Right lobe of liver (tissue), 6 donors: ENCODE measurements at regions not wholly inside any gene's neighbourhood (a gene's known extent, or its start where the extent isn't known, plus 50 kb on each side); places are given as distances from the start of the nearest gene placed in this dataset.

ENCODE experiments used
- ATAC-seq, 4 donors: fragments of 200-7000 bp; cut with Tn5 transposase; one replicate each; pipeline ENCODE4 v1.9.1; 2020; ENCODE audit warnings: mild to moderate bottlenecking in 4 of 4, moderate library complexity in 4 of 4
- DNase-seq, 3 donors: peaks; one replicate each; pipeline ENCODE4 v3.0.0-alpha.2; 2020
- H3K27ac ChIP-seq, 3 donors: fragments of 200-600 bp; one replicate each; pipeline ENCODE4 v1.8.0; 2022
- H3K27me3 ChIP-seq, 2 donors: fragments of 200-600 bp; one replicate each; pipeline ENCODE4 v1.8.0; 2022
- H3K36me3 ChIP-seq, 4 donors: fragments of 200-600 bp; sonication (generic) in 1 of 4; one replicate each; pipeline versions ENCODE4 v1.5.1 to v1.8.0; 2017 to 2022; ENCODE audit warnings: control low read depth in 1 of 4
- H3K4me1 ChIP-seq, 4 donors: fragments of 200-600 bp; sonication (generic) in 1 of 4; one replicate each; pipeline versions ENCODE4 v1.5.1 to v1.8.0; 2017 to 2022; ENCODE audit warnings: control low read depth in 1 of 4
- H3K4me3 ChIP-seq, 3 donors: fragments of 200-600 bp; one replicate each; pipeline ENCODE4 v1.8.0; 2022
- H3K9me3 ChIP-seq, 4 donors: fragments of 200-600 bp; sonication (generic) in 1 of 4; one replicate each; pipeline versions ENCODE4 v1.5.1 to v1.8.0; 2017 to 2022; ENCODE audit warnings: control low read depth in 1 of 4
- POLR2A ChIP-seq: fragments of 450-650 bp; IDR thresholded peaks from one replicate; pipeline ENCODE4 v1.6.1; 2017; ENCODE audit warnings: antibody characterized with exemption, mild to moderate bottlenecking
- WGBS: methylation state at CpG from one replicate; pipeline ENCODE4 v1.1.6; 2018; ENCODE audit warnings: low coverage, low lambda C conversion rate; ENCODE audit not compliant: insufficient coverage; ENCODE audit errors: missing lambda C conversion rate; 5-methylcytosine and 5-hydroxymethylcytosine counted together
- intact Hi-C, 2 donors: fragments of 100-400 bp; cut with DNase I; formaldehyde crosslinking; loops; one replicate each; pipeline versions ENCODE4 v1.11.2 to v1.14.1; 2022
- TF ChIP-seq, protein P1 (sequence below), 4 donors: fragments of 200-600 bp in 3 of 4; fragments of 450-650 bp in 1 of 4; IDR thresholded peaks; one replicate each; pipeline versions ENCODE4 v1.5.1 to v1.8.0; 2016 to 2022; ENCODE audit warnings: antibody characterized with exemption in 4 of 4, mild to moderate bottlenecking in 2 of 4
- donor health status: DM: no; HTN: yes; CAD: no.
- donor health status: DM: no; HTN: no; CAD: no.
- donor health status: DM: no; HTN: no; CAD: no.
- donor health status: DM: no; HTN: yes; CAD: no.
- donor health status: DM: no; HTN: yes; CAD: no.

DNA sequence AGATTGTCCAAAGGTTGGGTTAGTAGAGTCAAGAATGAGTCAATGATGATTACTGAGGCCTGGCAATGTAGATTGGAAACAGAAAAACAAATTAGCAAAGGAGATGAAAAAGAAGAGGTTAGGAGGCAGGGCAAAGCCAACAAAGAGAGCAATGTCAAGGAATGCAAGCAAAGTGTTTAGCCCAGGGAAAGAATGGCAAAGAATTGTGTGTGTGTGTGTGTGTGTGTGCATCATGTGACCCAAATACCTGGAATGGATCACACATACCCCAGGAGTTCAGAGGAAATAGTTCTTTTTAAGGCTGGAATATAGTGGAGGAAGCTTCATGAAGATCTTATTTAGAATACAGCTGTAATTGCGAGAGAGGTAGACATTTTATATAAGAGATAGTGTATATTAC is 831.7 kb upstream of the ARPP21 start:
- intact Hi-C loops: no loop called here
- Histone ChIP-seq H3K27me3 (no peaks in the 10 kb centered on the region), H3K4me1 (no peaks in the 10 kb centered on the region), H3K4me3 (no peak overlapping the region), H3K9me3 (no peaks in the 10 kb centered on the region), H3K27ac (no peak overlapping the region), H3K36me3 (no peaks in the 10 kb centered on the region)
- DNase-seq (no peak), ATAC-seq (no peak)
- 100% methylated on average over 1 of the region's 1 CpG for WGBS
- no peak for TF ChIP-seq POLR2A
- TF ChIP-seq, protein P1, sequence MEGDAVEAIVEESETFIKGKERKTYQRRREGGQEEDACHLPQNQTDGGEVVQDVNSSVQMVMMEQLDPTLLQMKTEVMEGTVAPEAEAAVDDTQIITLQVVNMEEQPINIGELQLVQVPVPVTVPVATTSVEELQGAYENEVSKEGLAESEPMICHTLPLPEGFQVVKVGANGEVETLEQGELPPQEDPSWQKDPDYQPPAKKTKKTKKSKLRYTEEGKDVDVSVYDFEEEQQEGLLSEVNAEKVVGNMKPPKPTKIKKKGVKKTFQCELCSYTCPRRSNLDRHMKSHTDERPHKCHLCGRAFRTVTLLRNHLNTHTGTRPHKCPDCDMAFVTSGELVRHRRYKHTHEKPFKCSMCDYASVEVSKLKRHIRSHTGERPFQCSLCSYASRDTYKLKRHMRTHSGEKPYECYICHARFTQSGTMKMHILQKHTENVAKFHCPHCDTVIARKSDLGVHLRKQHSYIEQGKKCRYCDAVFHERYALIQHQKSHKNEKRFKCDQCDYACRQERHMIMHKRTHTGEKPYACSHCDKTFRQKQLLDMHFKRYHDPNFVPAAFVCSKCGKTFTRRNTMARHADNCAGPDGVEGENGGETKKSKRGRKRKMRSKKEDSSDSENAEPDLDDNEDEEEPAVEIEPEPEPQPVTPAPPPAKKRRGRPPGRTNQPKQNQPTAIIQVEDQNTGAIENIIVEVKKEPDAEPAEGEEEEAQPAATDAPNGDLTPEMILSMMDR (IDR thresholded peaks at IDR 0.05): no peak

DNA sequence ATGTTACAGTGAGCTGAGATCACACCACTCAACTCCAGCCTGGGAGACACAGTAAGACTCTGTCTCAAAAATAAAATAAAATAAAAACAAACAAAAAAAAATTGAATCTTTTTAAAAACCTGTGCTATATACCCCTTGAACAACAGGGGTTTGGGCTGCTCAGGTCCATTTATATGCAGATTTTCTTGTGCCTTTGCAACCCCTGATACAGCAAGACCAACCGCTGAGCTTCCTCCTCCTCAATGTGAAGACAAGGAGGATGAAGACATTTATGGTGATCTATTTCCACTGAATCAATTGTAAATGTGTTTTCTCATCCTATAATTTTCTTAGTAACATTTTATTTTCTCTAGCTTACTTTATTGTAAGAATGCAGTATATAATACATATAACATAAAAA is 831.0 kb upstream of the ARPP21 start:
- no peak for DNase-seq
- intact Hi-C loops: no loop called here
- H3K36me3 ChIP-seq: no peaks in the 10 kb centered on the region
- no peaks in the 10 kb centered on the region for H3K4me1 ChIP-seq
- no peaks in the 10 kb centered on the region for H3K27me3 ChIP-seq
- TF ChIP-seq, protein P1 (IDR thresholded peaks at IDR 0.05): no peak
- no peak for TF ChIP-seq POLR2A
- 71% methylated on average over 1 of the region's 1 CpG for WGBS
- no peak overlapping the region for H3K4me3 ChIP-seq
- H3K9me3 ChIP-seq: no peaks in the 10 kb centered on the region
- ATAC-seq: no peak
- no peak overlapping the region for H3K27ac ChIP-seq

DNA sequence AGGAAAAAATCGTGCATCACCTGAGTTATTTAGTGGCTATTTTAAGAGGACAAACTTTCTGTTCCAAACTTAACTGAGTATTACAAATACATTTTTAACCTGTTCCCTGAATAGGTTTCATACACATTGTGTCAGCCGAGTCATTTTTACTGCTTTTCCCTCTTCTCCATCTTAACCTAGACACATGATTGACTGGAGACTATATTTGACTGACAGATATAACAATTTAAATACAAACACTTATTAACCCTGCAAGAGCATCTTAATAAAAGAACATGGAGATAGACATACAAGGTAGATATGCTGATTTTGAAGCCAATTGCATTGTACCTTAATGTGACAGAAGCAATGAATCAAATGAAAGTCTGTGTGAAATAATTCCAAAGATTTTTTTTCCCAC is 810.5 kb upstream of the ARPP21 start:
- no peaks in the 10 kb centered on the region for H3K36me3 ChIP-seq
- ATAC-seq (no peak), DNase-seq (no peak)
- no peak for TF ChIP-seq POLR2A
- TF ChIP-seq, protein P1 (IDR thresholded peaks at IDR 0.05): no peak
- no peaks in the 10 kb centered on the region for H3K27me3 ChIP-seq
- H3K9me3 ChIP-seq: no peaks in the 10 kb centered on the region
- 39% methylated on average over 2 of the region's 2 CpGs for WGBS
- intact Hi-C loops: no loop called here
- H3K4me3 ChIP-seq: no peak overlapping the region
- no peaks in the 10 kb centered on the region for H3K4me1 ChIP-seq
- no peak overlapping the region for H3K27ac ChIP-seq

- H3K4me1 ChIP-seq: no peaks in the 10 kb centered on the region
- intact Hi-C loops: no loop called here
- H3K27me3 ChIP-seq: no peaks in the 10 kb centered on the region
- 67% methylated on average over 1 of the region's 1 CpG for WGBS
- H3K4me3 ChIP-seq: no peak overlapping the region
- ATAC-seq: no peak
- no peaks in the 10 kb centered on the region for H3K36me3 ChIP-seq
- H3K9me3 ChIP-seq: no peaks in the 10 kb centered on the region
- TF ChIP-seq, protein P1 (IDR thresholded peaks at IDR 0.05): no peak
- no peak for TF ChIP-seq POLR2A
- H3K27ac ChIP-seq: no peak overlapping the region
- DNase-seq: no peak
Observed at GRCh38 chr3:34832865-34833508, 806.3 kb upstream of the ARPP21 start.
